ENCODE measurements at regions not wholly inside any gene's neighbourhood (a gene's known extent, or its start where the extent isn't known, plus 50 kb on each side); places are given as distances from the start of the nearest gene placed in this dataset.
"Not testable (repeated sequence)": the region's sequence is repeated elsewhere in the genome, so short reads cannot be mapped to it uniquely, and the experiment has no call there.

DNA sequence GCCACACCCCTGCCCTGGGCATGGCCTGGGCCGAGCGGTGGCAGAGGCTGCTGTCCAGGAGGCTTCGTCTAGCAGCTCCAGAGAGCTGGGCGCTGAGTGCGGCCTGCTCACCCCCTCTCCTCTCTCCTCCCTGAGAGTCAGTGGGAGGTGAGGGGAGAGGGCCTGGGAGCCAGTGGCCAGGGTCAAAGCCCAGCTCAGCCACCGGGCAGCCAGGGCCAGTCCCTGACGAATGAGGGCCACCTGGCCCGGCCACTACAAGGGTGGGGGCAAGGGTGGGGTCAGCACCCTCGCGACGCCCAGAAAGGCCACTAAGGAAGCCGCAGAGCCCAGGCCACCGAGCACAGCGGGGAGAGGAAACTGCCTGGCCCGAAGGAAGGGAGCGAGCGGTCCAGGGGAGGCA lies 131.7 kb downstream of the FAM53A start:
- CTCF ChIA-PET (ENCODE audit: partially characterized antibody): no interaction called here

DNA sequence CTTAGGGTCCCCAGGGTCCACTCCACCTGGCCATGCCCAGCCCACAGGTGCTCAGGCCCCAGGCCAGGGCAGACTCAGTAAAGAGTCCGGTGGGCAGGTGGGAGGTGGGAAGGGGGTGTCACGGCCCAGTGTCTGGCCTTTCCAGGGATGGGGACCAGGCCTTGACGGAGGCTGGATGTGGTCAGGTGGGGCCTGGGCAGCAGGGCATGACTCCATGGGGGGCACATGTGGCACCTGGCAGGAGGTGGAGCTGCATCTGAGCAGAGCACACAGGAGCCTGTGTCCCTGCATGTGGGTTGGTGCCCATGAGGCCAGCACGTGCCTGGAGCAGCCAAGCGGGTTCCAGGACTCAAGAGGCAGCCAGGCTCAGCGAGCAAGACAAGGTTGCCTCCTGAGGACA lies 132.9 kb downstream of the FAM53A start:
- Mint-ChIP-seq H3K9me3 (peaks cover 0 to 2% (median 0%) of the 10 kb centered on the region in 8 donors), H3K27me3 (peaks cover 8 to 11% of the 10 kb centered on the region in 2 donors), H3K36me3 (no peaks in the 10 kb centered on the region), H3K27ac (no peak overlapping the region), H3K4me3 (no peak overlapping the region), H3K4me1 (peaks cover 1 to 17% (median 10%) of the 10 kb centered on the region in 4 donors)
- no peaks in the 10 kb centered on the region for H3K27me3 ChIP-seq (ENCODE audit: insufficient read depth, low read length)
- ChIA-PET POLR2A (ENCODE audit: partially characterized antibody) (no interaction called here), CTCF (ENCODE audit: partially characterized antibody) (no interaction called here)
- no peak overlapping the region for H3K4me3 ChIP-seq (ENCODE audit: low read length in 2 of 2)
- no peaks in the 10 kb centered on the region for H3K36me3 ChIP-seq (ENCODE audit: insufficient read depth, low read length)
- no peak overlapping the region for H3K27ac ChIP-seq (ENCODE audit: low read depth, low read length)
- intact Hi-C loops (cut with micrococcal nuclease): no loop called here
- H3K9me3 ChIP-seq (ENCODE audit: control insufficient read depth in 1 of 2, low read length in 2 of 2): no peaks in the 10 kb centered on the region
- H3K4me1 ChIP-seq (ENCODE audit: insufficient read depth, low read length): peaks cover 9% of the 10 kb centered on the region
- no peak for DNase-seq

More for the DNA sequence above, 131.7 kb downstream of the FAM53A start:
- H3K27ac ChIP-seq (ENCODE audit: low read depth, low read length): no peak overlapping the region
- H3K4me3 ChIP-seq (ENCODE audit: low read length in 2 of 2): no peak overlapping the region
- no peak for DNase-seq
- Mint-ChIP-seq H3K4me3 (no peak overlapping the region), H3K27me3 (peaks cover 10 to 12% of the 10 kb centered on the region in 2 donors), H3K4me1 (peaks cover 3 to 13% (median 7%) of the 10 kb centered on the region in 4 donors), H3K27ac (no peak overlapping the region), H3K9me3 (peaks cover 0 to 2% (median 0%) of the 10 kb centered on the region in 8 donors), H3K36me3 (no peaks in the 10 kb centered on the region)
- POLR2A ChIA-PET (ENCODE audit: partially characterized antibody): no interaction called here
- H3K9me3 ChIP-seq (ENCODE audit: control insufficient read depth in 1 of 2, low read length in 2 of 2): no peaks in the 10 kb centered on the region
- intact Hi-C loops (cut with micrococcal nuclease): no loop called here
- peaks cover 8% of the 10 kb centered on the region for H3K4me1 ChIP-seq (ENCODE audit: insufficient read depth, low read length)
- no peaks in the 10 kb centered on the region for H3K36me3 ChIP-seq (ENCODE audit: insufficient read depth, low read length)
- H3K27me3 ChIP-seq (ENCODE audit: insufficient read depth, low read length): no peaks in the 10 kb centered on the region

DNA sequence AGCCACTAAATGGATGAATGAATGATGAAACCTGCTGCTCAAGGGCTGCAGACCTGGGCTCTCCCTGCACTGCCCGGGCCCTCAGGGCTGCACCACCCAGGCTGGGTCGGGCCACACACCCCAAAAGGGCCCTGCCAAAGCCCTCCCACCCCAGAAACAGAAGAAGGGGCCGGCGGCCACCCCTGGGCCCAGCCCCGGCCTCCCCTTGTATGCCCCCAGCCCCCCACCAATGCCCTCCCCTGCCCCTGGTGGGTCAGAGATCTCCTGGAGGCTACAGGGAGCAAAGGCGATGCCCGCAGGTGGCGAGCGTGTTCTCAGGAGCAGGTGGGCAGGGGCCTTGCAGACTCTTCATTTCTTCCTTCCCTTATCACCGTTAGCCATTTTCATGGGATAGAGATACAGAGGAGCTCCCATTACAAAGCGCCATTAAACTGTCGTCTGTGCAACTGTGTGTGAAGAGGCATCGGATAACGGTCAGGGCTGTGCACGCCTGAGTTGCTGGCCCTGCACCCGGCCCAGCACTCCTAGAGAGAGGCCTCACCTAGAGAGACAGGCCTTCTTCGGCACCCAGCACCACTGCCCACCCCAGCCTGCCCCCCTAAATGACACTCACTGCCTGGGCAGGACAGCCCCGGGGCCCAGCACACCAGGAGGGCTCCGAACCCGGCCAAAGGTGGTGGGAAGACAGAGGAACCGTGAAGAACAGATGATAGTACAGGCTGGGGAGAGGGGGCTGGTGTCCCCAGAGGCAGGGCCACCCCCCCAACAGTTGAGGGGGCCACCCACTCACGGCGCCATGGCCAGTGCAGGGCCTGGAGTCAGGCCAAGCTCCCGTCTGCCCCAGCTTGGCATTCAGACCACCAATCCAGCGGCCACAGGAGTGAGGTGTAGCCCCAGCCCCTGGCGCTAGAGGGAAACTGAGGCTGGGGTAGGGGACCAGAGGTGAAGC lies 133.7 kb downstream of the FAM53A start:
- peaks cover 8 to 11% of the 10 kb centered on the region in 2 donors for H3K27me3 Mint-ChIP-seq
- Histone ChIP-seq H3K4me3 (ENCODE audit: low read length in 2 of 2) (no peak overlapping the region), H3K27me3 (ENCODE audit: insufficient read depth, low read length) (no peaks in the 10 kb centered on the region), H3K36me3 (ENCODE audit: insufficient read depth, low read length) (no peaks in the 10 kb centered on the region), H3K4me1 (ENCODE audit: insufficient read depth, low read length) (peaks cover 9% of the 10 kb centered on the region), H3K9me3 (ENCODE audit: control insufficient read depth in 1 of 2, low read length in 2 of 2) (no peaks in the 10 kb centered on the region), H3K27ac (ENCODE audit: low read depth, low read length) (no peak overlapping the region)
- CTCF ChIA-PET (ENCODE audit: partially characterized antibody): interaction anchor here (1.3 to 2.1 kb wide), 4 partner anchors 12 to 55 kb away, joined by 3 to 4 read pairs (median 3); no protein-coding TSS in a partner anchor
- H3K4me1 Mint-ChIP-seq: peaks cover 1 to 17% (median 10%) of the 10 kb centered on the region in 4 donors
- H3K36me3 Mint-ChIP-seq: no peaks in the 10 kb centered on the region
- POLR2A ChIA-PET (ENCODE audit: partially characterized antibody): no interaction called here
- peaks cover 0 to 2% (median 0%) of the 10 kb centered on the region in 8 donors for H3K9me3 Mint-ChIP-seq
- H3K4me3 Mint-ChIP-seq: no peak overlapping the region
- intact Hi-C loops (cut with micrococcal nuclease): no loop called here
- DNase-seq: no peak
- no peak overlapping the region for H3K27ac Mint-ChIP-seq

DNA sequence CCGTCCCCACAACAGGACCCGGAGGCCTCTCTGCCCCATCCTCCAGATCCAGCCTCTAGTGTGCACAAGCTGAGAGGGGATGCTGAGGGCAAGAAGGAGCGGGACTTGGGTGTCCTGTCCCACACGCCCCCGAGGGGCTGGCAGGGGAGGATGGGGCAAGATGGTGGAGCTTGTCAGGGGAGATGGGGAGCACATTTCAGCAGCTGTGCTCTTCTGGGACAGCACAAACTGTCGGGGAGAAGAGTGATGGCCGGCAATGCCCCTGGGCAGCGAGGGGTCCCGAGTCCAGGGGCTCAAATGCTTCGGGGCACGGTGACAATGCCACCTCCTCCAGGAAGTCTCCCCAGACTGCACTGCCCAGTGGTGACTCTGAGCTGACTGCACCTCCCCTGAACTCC lies 134.5 kb downstream of the FAM53A start:
- H3K36me3 ChIP-seq (ENCODE audit: insufficient read depth, low read length): no peaks in the 10 kb centered on the region
- H3K36me3 Mint-ChIP-seq: no peaks in the 10 kb centered on the region
- peaks cover 5 to 7% of the 10 kb centered on the region in 2 donors for H3K27me3 Mint-ChIP-seq
- intact Hi-C loops (cut with micrococcal nuclease): no loop called here
- no peak overlapping the region for H3K27ac Mint-ChIP-seq
- ChIA-PET POLR2A (ENCODE audit: partially characterized antibody) (interaction anchor here (1.2 to 1.4 kb wide), 2 partner anchors 31 to 37 kb away, joined by 3 to 4 read pairs; no protein-coding TSS in a partner anchor), CTCF (ENCODE audit: partially characterized antibody) (interaction anchor here (1.3 to 2.1 kb wide), 7 partner anchors 10 to 56 kb away, joined by 3 to 9 read pairs (median 4); no protein-coding TSS in a partner anchor)
- DNase-seq: no peak
- peaks cover 4 to 20% (median 12%) of the 10 kb centered on the region in 4 donors for H3K4me1 Mint-ChIP-seq
- H3K4me3 ChIP-seq (ENCODE audit: low read length in 2 of 2): no peak overlapping the region
- no peak overlapping the region for H3K27ac ChIP-seq (ENCODE audit: low read depth, low read length)
- H3K9me3 Mint-ChIP-seq: no peaks in the 10 kb centered on the region
- H3K4me1 ChIP-seq (ENCODE audit: insufficient read depth, low read length): peaks cover 14% of the 10 kb centered on the region
- H3K9me3 ChIP-seq (ENCODE audit: control insufficient read depth in 1 of 2, low read length in 2 of 2): no peaks in the 10 kb centered on the region
- no peaks in the 10 kb centered on the region for H3K27me3 ChIP-seq (ENCODE audit: insufficient read depth, low read length)
- H3K4me3 Mint-ChIP-seq: no peak overlapping the region

DNA sequence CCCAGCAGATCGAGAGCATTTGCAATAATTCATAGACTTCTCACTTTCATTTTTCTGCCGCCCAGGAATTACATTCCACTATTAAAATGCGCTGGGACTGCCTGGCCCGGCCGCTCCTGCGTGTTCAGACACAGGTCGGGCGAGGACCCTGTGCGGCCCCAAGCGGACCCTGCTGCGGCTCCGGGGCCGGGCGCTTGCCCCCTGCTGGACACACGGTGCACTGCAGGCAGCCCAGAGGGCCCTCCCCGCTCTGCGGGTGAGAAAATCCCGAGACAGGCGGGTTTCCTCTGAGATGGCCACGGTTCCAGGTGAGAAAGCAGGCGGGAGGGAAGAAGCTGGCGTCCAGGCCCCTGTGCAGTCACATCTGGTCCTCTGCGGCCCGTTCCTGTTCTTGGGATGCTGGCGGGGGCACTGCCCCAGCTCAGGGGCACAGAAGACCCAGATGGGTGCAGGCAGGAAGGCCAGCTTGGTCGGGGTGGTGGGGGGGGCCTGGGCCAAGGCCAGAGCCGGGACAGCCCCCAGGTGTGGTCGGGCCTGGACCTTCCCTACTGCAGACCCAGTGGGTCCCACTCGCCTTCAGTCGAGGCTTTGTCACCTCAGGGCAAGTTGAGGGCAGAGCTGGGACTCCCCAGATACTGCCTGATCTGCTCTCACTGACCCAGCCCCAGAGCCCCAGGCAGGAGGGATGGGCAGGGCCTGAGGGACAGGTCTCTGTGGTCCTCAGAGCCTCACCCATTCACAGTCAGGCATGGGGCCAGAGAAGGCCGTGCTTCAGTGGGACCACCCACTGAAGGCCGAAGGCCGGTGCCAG lies 135.1 kb downstream of the FAM53A start:
- Mint-ChIP-seq H3K4me1 (peaks cover 6 to 24% (median 15%) of the 10 kb centered on the region in 4 donors), H3K4me3 (peak overlapping the region in 7 of 8 donors; percentile 9 to 64 (median 41)), H3K27ac (peak overlapping the region in 1 of 7 donors; percentile 48)
- H3K27me3 Mint-ChIP-seq; H3K36me3 Mint-ChIP-seq; H3K9me3 ChIP-seq (ENCODE audit: control insufficient read depth in 1 of 2, low read length in 2 of 2); H3K4me3 ChIP-seq (ENCODE audit: low read length in 2 of 2); H3K36me3 ChIP-seq (ENCODE audit: insufficient read depth, low read length); intact Hi-C loops (cut with micrococcal nuclease); H3K27ac ChIP-seq (ENCODE audit: low read depth, low read length); H3K9me3 Mint-ChIP-seq; H3K27me3 ChIP-seq (ENCODE audit: insufficient read depth, low read length): not testable (repeated sequence)
- DNase-seq: peak in 4 of 5 donors; percentile 54 to 69 (median 61)
- ChIA-PET CTCF (ENCODE audit: partially characterized antibody) (interaction anchor here (1.1 to 2.1 kb wide), 12 partner anchors 8 to 81 kb away, joined by 3 to 9 read pairs (median 4); no protein-coding TSS in a partner anchor), POLR2A (ENCODE audit: partially characterized antibody) (interaction anchor here (1.2 to 1.4 kb wide), 2 partner anchors 31 to 36 kb away, joined by 3 to 4 read pairs; no protein-coding TSS in a partner anchor)
- peaks cover 20% of the 10 kb centered on the region for H3K4me1 ChIP-seq (ENCODE audit: insufficient read depth, low read length)

DNA sequence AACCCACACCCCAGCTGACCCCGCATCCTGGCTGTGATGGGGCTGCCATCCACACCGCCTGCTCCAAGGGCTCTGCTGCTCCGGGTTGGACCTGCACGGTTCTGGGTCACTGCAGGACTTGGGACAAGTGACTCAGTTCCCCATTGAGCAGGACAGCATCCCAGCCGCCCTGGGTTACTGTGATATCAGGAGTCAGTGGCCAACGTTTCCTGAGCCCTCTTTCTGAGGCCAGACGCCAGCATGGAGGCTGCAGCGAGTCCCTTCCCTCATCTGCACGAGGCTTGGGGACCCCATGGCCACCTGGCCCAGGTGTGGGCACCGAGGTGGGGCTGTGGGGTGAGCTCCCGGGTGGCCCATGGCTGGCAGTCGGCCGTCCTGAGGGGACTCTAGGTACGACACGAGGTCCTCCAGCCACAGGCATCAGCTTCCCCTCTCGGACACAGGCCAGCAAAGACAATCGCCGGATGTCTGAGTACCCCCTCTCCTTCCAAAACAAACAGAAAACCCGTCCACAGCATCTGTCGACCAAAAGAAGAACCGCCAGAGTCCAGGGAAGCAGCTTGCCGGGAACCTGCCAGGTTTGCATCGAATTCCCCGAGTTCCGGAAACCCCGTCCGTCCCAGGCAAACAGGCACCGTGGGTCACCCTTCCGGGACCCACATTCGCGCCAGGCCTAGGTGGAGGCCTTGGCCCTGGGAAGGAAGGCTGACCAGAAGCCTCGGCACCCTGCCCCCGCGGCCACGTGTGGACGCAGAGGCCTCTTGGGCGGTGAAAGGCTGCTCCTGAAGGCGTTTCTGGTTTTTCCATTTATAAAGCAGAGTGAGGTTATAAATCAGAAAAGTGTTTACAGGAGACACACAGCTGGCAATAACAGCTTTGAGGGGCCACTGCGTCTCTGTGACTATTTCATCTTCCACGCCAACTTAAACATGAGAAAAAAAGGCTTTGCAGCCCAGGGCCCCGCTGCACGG lies 136.0 kb downstream of the FAM53A start:
- Mint-ChIP-seq H3K4me1 (peaks cover 6 to 30% (median 16%) of the 10 kb centered on the region in 4 donors), H3K9me3 (no peaks in the 10 kb centered on the region), H3K27me3 (peaks cover 5% of the 10 kb centered on the region in 2 donors), H3K4me3 (peak overlapping the region in 7 of 8 donors; percentile 27 to 70 (median 55)), H3K36me3 (no peaks in the 10 kb centered on the region), H3K27ac (peak overlapping the region in 3 of 7 donors; percentile 32 to 48 (median 48))
- DNase-seq: no peak
- no peaks in the 10 kb centered on the region for H3K36me3 ChIP-seq (ENCODE audit: insufficient read depth, low read length)
- H3K27ac ChIP-seq (ENCODE audit: low read depth, low read length): no peak overlapping the region
- CTCF ChIA-PET (ENCODE audit: partially characterized antibody): interaction anchor here (1.1 to 2.1 kb wide), 10 partner anchors 9 to 82 kb away, joined by 3 to 9 read pairs (median 4); no protein-coding TSS in a partner anchor
- no peak overlapping the region for H3K4me3 ChIP-seq (ENCODE audit: low read length in 2 of 2)
- H3K9me3 ChIP-seq (ENCODE audit: control insufficient read depth in 1 of 2, low read length in 2 of 2): no peaks in the 10 kb centered on the region
- intact Hi-C loops (cut with micrococcal nuclease): no loop called here
- H3K4me1 ChIP-seq (ENCODE audit: insufficient read depth, low read length): peaks cover 25% of the 10 kb centered on the region
- H3K27me3 ChIP-seq (ENCODE audit: insufficient read depth, low read length): no peaks in the 10 kb centered on the region
- POLR2A ChIA-PET (ENCODE audit: partially characterized antibody): interaction anchor here (1.2 to 1.4 kb wide), 2 partner anchors 32 to 35 kb away, joined by 3 to 4 read pairs; no protein-coding TSS in a partner anchor

Measured in CD4-positive, alpha-beta memory T cell (primary cell).